ENCODE measurements at regions not wholly inside any gene's neighbourhood (a gene's known extent, or its start where the extent isn't known, plus 50 kb on each side); places are given as distances from the start of the nearest gene placed in this dataset.
A peak's percentile ranks its signal among the peaks of the same experiment; 100 is the strongest.

- no peak overlapping the region for H3K4me3 ChIP-seq (ENCODE audit: low read length)
- no peak for TF ChIP-seq CTCF (conservative IDR thresholded peaks at IDR 0.05; ENCODE audit: low read length)
- no peak for DNase-seq (ENCODE audit: low read depth)
These were observed 73.5 kb upstream of the FICD start for GRCh38 chr12:108441549-108441948.

- no peak for TF ChIP-seq CTCF (conservative IDR thresholded peaks at IDR 0.05; ENCODE audit: low read length)
- H3K4me3 ChIP-seq (ENCODE audit: low read length) = no peak overlapping the region
- no peak for DNase-seq (ENCODE audit: low read depth)
These were observed 74.3 kb upstream of the FICD start for GRCh38 chr12:108440736-108441135.

DNA sequence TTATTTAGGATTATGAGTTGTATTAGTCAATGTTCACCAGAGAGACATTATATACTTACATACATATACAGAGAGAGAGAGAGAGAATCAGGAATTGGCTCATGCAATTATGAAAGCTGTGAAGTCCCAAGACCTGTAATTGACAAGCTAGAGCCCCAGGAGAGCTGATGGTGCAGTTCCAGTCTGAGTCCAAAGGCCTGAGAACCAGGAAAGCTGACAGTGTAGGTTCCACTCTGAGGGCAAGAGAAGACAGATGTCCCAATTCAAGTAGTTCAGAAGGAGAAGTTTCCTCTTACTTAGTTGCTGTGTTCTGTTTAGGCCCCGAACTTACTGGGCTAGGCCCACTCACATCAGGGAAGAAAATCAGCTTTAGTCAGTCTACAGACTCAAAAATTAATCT lies 76.4 kb upstream of the FICD start:
- H3K4me3 ChIP-seq (ENCODE audit: low read length) = no peak overlapping the region
- DNase-seq (ENCODE audit: low read depth) = no peak
- no peak for TF ChIP-seq CTCF (conservative IDR thresholded peaks at IDR 0.05; ENCODE audit: low read length)

- TF ChIP-seq CTCF (conservative IDR thresholded peaks at IDR 0.05; ENCODE audit: low read length) = no peak
- H3K4me3 ChIP-seq (ENCODE audit: low read length) = no peak overlapping the region
- DNase-seq (ENCODE audit: low read depth) = no peak
These were observed 82.5 kb upstream of the FICD start for GRCh38 chr12:108432423-108433121.

DNA sequence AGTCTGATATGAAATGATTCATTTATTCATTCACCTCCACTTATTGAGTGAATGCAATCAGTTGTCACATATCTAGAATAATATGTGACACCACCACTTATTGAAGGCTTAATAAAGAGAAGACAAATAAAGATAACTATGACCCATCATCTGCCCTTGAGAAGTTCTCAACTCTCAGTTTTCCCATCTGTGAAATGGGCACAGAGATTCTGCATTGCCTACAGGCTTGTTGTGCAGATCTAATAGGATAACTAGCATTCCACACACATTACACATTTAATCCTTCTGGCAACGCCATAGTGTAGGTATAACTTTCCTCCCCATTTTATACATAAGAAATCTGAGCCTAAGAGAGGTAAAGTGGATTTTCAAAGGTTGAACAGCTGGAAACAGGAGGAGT lies 84.2 kb upstream of the FICD start:
- DNase-seq (ENCODE audit: low read depth) = no peak
- no peak overlapping the region for H3K4me3 ChIP-seq (ENCODE audit: low read length)
- no peak for TF ChIP-seq CTCF (conservative IDR thresholded peaks at IDR 0.05; ENCODE audit: low read length)

DNA sequence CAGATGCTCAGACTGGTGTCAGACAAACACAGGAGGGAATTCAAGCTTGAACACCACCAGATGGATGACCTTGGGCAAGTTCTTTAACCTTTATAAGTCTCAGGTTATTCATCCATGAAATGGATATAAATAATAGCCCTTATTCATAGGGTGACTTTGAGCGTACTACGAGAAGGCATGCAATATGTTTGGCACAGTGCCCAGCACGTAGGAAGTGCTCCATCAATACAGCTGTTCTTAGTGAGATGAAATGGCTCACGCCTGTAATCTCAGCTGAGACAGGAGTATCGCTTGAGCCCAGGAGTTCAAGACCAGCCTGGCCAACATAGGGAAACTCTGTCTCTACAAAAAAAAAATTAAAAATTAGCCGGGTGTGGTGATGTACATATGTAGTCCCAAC lies 84.8 kb upstream of the FICD start:
- H3K4me3 ChIP-seq (ENCODE audit: low read length) = no peak overlapping the region
- peak; percentile 11 for DNase-seq (ENCODE audit: low read depth)
- no peak for TF ChIP-seq CTCF (conservative IDR thresholded peaks at IDR 0.05; ENCODE audit: low read length)

GRCh38 chr12:108425238-108425795 lies 86.2 kb upstream of the CMKLR1 start:
- no peak overlapping the region for H3K4me3 ChIP-seq (ENCODE audit: low read length)
- TF ChIP-seq CTCF (conservative IDR thresholded peaks at IDR 0.05; ENCODE audit: low read length) = no peak
- peak; percentile 9 for DNase-seq (ENCODE audit: low read depth)
